ENCODE measurements at regions not wholly inside any gene's neighbourhood (a gene's known extent, or its start where the extent isn't known, plus 50 kb on each side); places are given as distances from the start of the nearest gene placed in this dataset.

DNA sequence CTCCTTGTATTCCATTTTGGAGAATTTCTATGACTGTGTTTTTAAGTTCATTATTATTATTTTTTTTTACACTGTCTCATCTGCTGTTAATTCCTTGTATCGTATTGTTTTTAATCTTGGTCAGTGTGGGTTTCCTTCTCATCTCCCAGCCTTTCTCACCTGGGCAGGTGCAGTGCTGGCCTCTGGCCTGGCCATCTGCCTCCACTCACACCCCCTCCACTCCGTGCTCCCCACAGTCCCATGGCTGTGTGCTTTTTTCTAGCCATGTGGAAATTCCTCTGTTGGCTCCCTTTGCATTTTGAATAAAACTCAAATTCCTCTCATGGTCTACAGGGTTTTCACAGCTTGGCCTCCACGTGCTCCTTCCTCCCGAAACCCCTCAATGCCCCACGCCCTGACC, 50.3 kb upstream of the LINC01488 start:
- H3K27me3 ChIP-seq (ENCODE audit: insufficient read depth, low read length, poor library complexity), result no peaks in the 10 kb centered on the region
- H3K4me2 ChIP-seq (ENCODE audit: insufficient read depth, low read length), result no peak overlapping the region
- no peak overlapping the region for H3K27ac ChIP-seq (ENCODE audit: low read length)
- ATAC-seq (ENCODE audit: insufficient read depth, low read depth), result no peak
- no peak for DNase-seq
- H3K79me2 ChIP-seq (ENCODE audit: insufficient read depth, low read length), result no peaks in the 10 kb centered on the region
- no peak overlapping the region for H2AFZ ChIP-seq (ENCODE audit: low read depth, low read length)
- H3K9me3 ChIP-seq (ENCODE audit: insufficient read depth, low read length, severe bottlenecking), result no peaks in the 10 kb centered on the region
- H3K36me3 ChIP-seq (ENCODE audit: insufficient read depth, low read length), result no peaks in the 10 kb centered on the region
- H3K9ac ChIP-seq (ENCODE audit: low read depth, low read length), result no peak overlapping the region
- TF ChIP-seq, protein P1, sequence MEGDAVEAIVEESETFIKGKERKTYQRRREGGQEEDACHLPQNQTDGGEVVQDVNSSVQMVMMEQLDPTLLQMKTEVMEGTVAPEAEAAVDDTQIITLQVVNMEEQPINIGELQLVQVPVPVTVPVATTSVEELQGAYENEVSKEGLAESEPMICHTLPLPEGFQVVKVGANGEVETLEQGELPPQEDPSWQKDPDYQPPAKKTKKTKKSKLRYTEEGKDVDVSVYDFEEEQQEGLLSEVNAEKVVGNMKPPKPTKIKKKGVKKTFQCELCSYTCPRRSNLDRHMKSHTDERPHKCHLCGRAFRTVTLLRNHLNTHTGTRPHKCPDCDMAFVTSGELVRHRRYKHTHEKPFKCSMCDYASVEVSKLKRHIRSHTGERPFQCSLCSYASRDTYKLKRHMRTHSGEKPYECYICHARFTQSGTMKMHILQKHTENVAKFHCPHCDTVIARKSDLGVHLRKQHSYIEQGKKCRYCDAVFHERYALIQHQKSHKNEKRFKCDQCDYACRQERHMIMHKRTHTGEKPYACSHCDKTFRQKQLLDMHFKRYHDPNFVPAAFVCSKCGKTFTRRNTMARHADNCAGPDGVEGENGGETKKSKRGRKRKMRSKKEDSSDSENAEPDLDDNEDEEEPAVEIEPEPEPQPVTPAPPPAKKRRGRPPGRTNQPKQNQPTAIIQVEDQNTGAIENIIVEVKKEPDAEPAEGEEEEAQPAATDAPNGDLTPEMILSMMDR (IDR thresholded peaks at IDR 0.05; ENCODE audit: borderline replicate concordance, extremely low read depth, low read length, poor library complexity, severe bottlenecking), result no peak
- TF ChIP-seq EZH2 (IDR thresholded peaks at IDR 0.05; ENCODE audit: borderline replicate concordance, low read depth, low read length, severe bottlenecking), result no peak
- H3K4me3 ChIP-seq (ENCODE audit: low read depth in 1 of 2, low read length in 2 of 2), result no peak overlapping the region
- no peaks in the 10 kb centered on the region for H3K4me1 ChIP-seq (ENCODE audit: insufficient read depth, low read length)
- peaks cover 14% of the 10 kb centered on the region for H4K20me1 ChIP-seq (ENCODE audit: insufficient read depth, low read length)
